Thyroid gland (tissue), 4 donors: ENCODE measurements at regions not wholly inside any gene's neighbourhood (a gene's known extent, or its start where the extent isn't known, plus 50 kb on each side); places are given as distances from the start of the nearest gene placed in this dataset.

Source experiments
- CTCF ChIP-seq, 6 experiments: fragments of 200-600 bp in 3 of 6; fragments of 450-650 bp in 3 of 6; sonication (generic) in 3 of 6; IDR thresholded peaks; one replicate each; pipeline ENCODE4 v1.5.1; 2016 to 2019; ENCODE audit warnings: antibody characterized with exemption in 6 of 6, mild to moderate bottlenecking in 2 of 6, inconsistent platforms in 1 of 6, moderate library complexity in 1 of 6
- POLR2A ChIP-seq, 2 donors: fragments of 450-650 bp; IDR thresholded peaks; one replicate each; pipeline ENCODE4 v1.6.1; 2017; ENCODE audit warnings: antibody characterized with exemption in 2 of 2, mild to moderate bottlenecking in 2 of 2, moderate library complexity in 1 of 2

- TF ChIP-seq CTCF (IDR thresholded peaks at IDR 0.05) = no peak
- no peak for TF ChIP-seq POLR2A (IDR thresholded peaks at IDR 0.05)
Measured at GRCh38 chr9:115517335-115518075, 399.5 kb upstream of the TNC start.
